ENCODE measurements at regions not wholly inside any gene's neighbourhood (a gene's known extent, or its start where the extent isn't known, plus 50 kb on each side); places are given as distances from the start of the nearest gene placed in this dataset.

DNA sequence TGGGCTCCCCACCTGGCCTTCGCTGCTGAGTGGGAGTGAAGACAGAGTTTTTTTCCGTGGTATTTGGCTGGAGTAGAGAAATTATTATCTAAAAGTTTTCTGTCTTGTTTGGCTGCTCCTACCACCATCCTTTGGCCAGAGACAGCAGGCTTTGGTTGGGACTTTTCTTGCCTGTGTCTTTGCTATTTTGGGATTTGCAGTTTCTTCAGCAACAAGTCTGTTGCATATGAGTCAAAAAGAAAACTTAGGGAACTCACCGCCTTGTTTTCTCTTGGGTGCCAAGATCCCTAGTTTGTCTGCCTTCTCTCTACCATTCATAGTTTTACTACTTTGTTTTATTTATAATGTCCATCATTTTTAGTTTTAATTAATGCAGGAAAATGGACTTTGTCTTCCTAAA lies 683.8 kb downstream of the DOK5 start:
- no peaks in the 10 kb centered on the region for H3K4me1 Mint-ChIP-seq
- H2AFZ ChIP-seq = no peak overlapping the region
- no peak overlapping the region for H3K27ac Mint-ChIP-seq
- no peaks in the 10 kb centered on the region for H3K79me2 ChIP-seq (replicated peaks; ENCODE audit: insufficient read depth)
- peaks cover 35% of the 10 kb centered on the region for H3K36me3 Mint-ChIP-seq (ENCODE audit: low read depth)
- H3K4me3 Mint-ChIP-seq = no peak overlapping the region
- TF ChIP-seq CREB1 (CRISPR knock-in tag; IDR thresholded peaks at IDR 0.05; ENCODE audit: low read depth) = no peak
- TF ChIP-seq, protein P1, sequence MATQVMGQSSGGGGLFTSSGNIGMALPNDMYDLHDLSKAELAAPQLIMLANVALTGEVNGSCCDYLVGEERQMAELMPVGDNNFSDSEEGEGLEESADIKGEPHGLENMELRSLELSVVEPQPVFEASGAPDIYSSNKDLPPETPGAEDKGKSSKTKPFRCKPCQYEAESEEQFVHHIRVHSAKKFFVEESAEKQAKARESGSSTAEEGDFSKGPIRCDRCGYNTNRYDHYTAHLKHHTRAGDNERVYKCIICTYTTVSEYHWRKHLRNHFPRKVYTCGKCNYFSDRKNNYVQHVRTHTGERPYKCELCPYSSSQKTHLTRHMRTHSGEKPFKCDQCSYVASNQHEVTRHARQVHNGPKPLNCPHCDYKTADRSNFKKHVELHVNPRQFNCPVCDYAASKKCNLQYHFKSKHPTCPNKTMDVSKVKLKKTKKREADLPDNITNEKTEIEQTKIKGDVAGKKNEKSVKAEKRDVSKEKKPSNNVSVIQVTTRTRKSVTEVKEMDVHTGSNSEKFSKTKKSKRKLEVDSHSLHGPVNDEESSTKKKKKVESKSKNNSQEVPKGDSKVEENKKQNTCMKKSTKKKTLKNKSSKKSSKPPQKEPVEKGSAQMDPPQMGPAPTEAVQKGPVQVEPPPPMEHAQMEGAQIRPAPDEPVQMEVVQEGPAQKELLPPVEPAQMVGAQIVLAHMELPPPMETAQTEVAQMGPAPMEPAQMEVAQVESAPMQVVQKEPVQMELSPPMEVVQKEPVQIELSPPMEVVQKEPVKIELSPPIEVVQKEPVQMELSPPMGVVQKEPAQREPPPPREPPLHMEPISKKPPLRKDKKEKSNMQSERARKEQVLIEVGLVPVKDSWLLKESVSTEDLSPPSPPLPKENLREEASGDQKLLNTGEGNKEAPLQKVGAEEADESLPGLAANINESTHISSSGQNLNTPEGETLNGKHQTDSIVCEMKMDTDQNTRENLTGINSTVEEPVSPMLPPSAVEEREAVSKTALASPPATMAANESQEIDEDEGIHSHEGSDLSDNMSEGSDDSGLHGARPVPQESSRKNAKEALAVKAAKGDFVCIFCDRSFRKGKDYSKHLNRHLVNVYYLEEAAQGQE (IDR thresholded peaks at IDR 0.05; ENCODE audit: unreplicated experiment) = no peak
- H3F3A ChIP-seq (replicated peaks; ENCODE audit: low read depth) = no peaks in the 10 kb centered on the region
- DNase-seq (ENCODE audit: low spot score) (no peak), ATAC-seq (no peak)
- no peaks in the 10 kb centered on the region for H3K9me2 ChIP-seq (ENCODE audit: insufficient read depth)
- H3K27me3 ChIP-seq (ENCODE audit: insufficient read depth) = no peaks in the 10 kb centered on the region
- H4K20me1 ChIP-seq (replicated peaks; ENCODE audit: insufficient read depth) = no peaks in the 10 kb centered on the region
- no peaks in the 10 kb centered on the region for H3K27me3 Mint-ChIP-seq (ENCODE audit: insufficient read depth, low read depth, poor library complexity)
- no peaks in the 10 kb centered on the region for H3K4me1 ChIP-seq (ENCODE audit: insufficient read depth)
- no peak overlapping the region for H3K27ac ChIP-seq (ENCODE audit: low read depth)
- H3K9me3 Mint-ChIP-seq = peaks cover 97% of the 10 kb centered on the region
- peaks cover 6% of the 10 kb centered on the region; the same call in 1 of the 2 replicates for H3K36me3 ChIP-seq (ENCODE audit: insufficient read depth)
- no peak overlapping the region for H3K4me2 ChIP-seq
- H3K4me3 ChIP-seq = no peak overlapping the region

DNA sequence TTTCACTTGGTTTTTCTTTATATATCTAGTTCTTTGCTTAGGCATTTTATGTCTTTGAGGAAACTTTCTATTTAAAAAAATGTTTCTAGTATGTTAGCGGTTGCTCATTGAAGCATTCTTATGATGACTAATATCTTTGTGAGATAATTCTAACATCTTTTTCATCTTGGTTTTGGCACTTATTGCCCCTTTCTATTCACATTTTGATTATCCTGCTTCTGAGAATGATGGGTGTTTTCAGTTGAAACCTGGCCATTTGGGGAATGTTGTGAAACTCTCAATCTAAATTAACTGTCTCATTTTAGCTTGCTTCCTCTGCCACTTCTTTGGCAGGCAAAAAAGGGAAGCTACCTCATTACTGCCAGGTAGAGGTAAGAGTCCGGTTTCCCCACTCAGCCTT lies 683.1 kb downstream of the DOK5 start:
- ATAC-seq (no peak), DNase-seq (ENCODE audit: low spot score) (no peak)
- H3K4me1 Mint-ChIP-seq = no peaks in the 10 kb centered on the region
- H2AFZ ChIP-seq = no peak overlapping the region
- peaks cover 37% of the 10 kb centered on the region for H3K36me3 Mint-ChIP-seq (ENCODE audit: low read depth)
- no peak overlapping the region for H3K4me3 ChIP-seq
- no peak overlapping the region for H3K4me3 Mint-ChIP-seq
- no peaks in the 10 kb centered on the region for H3K27me3 Mint-ChIP-seq (ENCODE audit: insufficient read depth, low read depth, poor library complexity)
- peaks cover 6% of the 10 kb centered on the region; the same call in 1 of the 2 replicates for H3K36me3 ChIP-seq (ENCODE audit: insufficient read depth)
- no peaks in the 10 kb centered on the region for H3K4me1 ChIP-seq (ENCODE audit: insufficient read depth)
- no peak overlapping the region for H3K27ac ChIP-seq (ENCODE audit: low read depth)
- peaks cover 97% of the 10 kb centered on the region for H3K9me3 Mint-ChIP-seq
- no peaks in the 10 kb centered on the region for H3K9me2 ChIP-seq (ENCODE audit: insufficient read depth)
- no peak overlapping the region for H3K27ac Mint-ChIP-seq
- H3K27me3 ChIP-seq (ENCODE audit: insufficient read depth) = no peaks in the 10 kb centered on the region
- TF ChIP-seq EZH2 (IDR thresholded peaks at IDR 0.05; ENCODE audit: low read depth, unreplicated experiment) (no peak), ZNF331 (CRISPR knock-in tag; IDR thresholded peaks at IDR 0.05; ENCODE audit: low read depth) (no peak), ETS1 (IDR thresholded peaks at IDR 0.05) (no peak), CREB1 (CRISPR knock-in tag; IDR thresholded peaks at IDR 0.05; ENCODE audit: low read depth) (no peak), CTCF (conservative IDR thresholded peaks at IDR 0.05; ENCODE audit: low read depth in 2 of 2) (no peak), JUNB (IDR thresholded peaks at IDR 0.05; ENCODE audit: unreplicated experiment) (no peak), STAT1 (IDR thresholded peaks at IDR 0.05; ENCODE audit: unreplicated experiment) (no peak)
- H3K79me2 ChIP-seq (replicated peaks; ENCODE audit: insufficient read depth) = no peaks in the 10 kb centered on the region
- no peak overlapping the region for H3K4me2 ChIP-seq
- H4K20me1 ChIP-seq (replicated peaks; ENCODE audit: insufficient read depth) = no peaks in the 10 kb centered on the region
- no peaks in the 10 kb centered on the region for H3F3A ChIP-seq (replicated peaks; ENCODE audit: low read depth)

Measured in GM23338 (cell line).